Hypothalamus (tissue), 51 donors: ENCODE measurements at regions not wholly inside any gene's neighbourhood (a gene's known extent, or its start where the extent isn't known, plus 50 kb on each side); places are given as distances from the start of the nearest gene placed in this dataset.

Experiments
- DNase-seq, 51 donors: peaks; one replicate each; lab custom pipeline; 2025; lab: John Stamatoyannopoulos, UW

DNA sequence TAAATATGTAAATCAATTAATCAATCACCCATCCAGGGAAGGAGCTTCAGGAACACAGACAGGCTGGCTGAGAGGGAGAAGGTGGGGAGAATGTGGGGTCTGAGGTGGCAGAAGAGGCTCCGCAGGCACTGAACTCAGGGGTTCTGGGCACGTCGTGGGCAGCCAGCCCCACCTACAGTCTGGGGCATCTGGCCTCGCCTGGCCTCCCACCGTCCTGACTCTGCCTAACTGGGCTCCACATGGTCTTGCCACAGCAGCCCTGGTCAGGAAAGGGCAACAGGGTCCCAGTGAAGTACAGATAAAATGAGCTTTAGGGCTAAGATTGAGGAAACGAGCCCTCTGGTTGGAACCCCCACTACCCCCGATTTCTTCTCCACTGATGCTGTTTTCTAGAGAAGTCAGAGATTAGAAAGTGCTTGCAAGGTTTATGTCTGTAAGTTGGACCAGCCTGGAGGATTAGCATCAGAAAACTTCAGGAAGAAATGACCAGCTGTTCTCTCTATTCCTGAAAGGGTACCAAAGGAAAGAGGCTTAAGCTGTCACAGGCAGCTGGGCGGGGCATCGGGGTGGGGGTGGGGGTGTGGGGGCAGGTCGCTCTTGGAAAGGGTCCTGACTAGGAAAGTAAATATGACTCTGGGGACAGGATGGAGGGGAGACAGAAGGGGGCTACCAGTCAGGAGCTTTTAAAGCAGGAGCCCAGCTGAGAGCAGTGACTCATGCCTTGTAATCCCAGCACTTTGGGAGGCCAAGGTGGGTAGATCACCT, 261.7 kb downstream of the BUD13 start:
- no peak for DNase-seq

DNA sequence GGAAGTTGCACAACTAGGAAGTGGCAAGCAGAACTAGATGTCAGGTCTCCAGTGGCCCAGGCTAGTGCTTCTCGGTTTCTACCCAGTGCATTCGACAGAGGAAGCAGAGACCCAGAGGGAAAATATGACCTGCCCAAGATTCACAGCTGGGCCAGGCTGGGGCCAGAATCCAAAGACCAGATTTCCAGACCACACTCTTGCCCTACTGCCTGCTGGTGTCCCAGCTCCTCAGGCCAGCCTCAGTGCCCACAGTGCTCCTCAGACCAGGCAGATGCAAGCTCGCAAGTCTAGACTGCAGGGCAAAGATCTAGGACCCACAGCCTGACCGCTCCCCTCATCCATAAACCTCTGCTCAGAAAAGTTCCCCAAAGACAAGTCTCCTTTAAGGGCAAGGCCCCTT, 262.6 kb downstream of the BUD13 start:
- DNase-seq, result no peak

DNA sequence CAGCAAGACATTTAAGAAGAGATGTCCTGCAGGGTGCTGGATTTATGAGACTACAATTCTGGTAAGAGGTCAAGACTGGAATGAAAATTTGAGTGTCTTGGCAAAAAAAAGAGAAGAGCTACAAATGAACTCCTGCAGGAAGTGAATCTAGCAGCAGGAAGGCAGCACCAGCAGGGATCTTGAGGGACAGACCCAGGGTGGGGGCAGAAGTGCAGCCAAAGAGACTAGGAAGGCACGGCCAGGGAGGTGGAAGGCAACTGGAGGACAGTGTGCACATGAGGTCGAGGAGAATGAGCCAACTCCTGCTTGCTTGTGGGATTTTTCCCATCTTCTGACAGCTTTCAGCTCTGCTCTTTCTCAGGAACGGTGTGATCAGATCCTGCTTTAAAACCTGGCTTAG, 263.2 kb downstream of the BUD13 start:
- no peak for DNase-seq

DNA sequence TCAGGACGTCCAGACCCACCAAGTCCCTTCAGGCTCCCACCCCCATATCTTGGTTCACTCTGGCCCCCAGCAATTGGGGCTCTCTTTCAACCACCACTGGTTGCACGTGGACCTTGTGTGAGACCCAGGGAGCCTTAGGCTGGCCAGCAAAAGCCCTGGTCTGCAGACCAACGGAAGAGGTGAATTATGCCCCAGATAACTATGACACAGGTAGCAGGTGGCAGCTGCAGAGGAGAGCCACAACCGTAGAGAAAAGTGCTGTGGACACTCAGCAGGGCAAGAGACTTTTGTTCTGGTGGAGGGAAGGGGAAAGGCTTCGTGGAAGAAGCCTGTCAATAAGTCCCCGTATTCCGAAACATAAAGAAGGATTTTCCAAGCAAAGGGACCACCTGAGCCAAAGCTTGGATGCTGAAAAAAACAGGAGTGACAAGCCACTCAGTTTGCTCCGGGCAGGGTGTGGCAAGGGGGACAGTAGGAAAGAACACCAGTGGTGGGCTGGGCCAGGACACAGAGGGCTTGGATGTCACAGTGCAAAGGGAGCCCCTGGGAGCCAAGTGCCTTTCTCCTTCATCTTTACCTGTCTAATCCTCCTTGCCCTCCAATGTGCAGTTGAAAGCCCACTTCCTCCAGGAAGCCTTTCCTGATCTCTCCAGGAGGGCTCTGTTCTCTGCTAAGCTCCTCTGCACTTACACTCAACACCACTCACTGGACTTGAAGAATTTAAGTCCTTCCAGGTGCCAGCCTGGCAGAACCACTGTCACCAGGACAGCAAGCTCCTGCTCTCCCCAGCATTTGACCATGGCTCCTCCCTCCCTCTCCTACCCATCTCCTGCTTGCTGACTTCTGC, 264.7 kb downstream of the BUD13 start:
- DNase-seq, result no peak

DNA sequence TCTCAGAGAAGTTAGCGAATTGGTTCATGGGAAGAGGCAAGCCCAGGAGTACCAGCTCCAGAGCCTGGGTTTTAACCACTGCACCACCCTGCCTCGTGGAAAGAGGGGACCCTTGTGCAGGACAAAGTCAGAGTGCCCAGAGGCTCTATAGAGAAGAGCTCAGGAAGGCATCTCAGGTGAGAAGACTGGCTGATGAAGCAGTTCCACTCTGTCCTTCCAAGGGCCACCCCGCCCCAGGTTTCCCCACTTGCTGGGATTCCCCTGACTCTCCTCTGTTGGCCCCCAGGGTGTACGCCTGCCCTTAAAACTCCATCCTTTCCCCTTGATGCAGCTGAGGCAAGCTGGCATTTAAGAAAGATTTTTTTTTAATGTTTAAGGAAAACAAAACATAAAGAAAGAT, 265.8 kb downstream of the BUD13 start:
- DNase-seq, result no peak

DNA sequence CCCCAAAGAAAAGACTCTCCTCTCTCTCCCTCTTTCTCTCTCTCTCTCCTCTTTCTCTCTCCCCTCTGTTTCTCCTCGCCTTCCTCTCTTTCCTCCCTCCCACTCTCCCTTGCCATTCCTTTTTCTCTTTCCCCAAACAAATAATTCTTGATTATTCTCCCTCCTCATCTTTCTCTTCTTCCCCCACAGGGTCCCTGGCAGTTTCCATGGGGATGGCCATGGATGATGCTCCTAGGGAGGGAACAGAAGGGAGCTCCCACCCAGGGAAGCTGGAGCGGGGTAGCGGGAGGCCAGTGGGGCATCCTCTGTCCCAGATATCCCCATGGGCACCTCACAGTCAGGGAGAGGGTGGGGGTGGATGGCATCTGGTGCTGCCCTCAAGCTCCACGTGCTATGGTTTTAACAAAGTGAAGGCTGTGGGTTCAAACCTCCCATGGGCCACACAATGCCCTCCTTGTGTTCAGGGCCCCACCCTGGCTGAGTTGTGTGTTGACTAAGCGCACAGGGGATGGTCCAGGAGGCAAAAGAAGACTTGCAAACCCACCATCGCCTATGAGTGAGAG, 266.4 kb downstream of the BUD13 start:
- DNase-seq, result no peak

DNA sequence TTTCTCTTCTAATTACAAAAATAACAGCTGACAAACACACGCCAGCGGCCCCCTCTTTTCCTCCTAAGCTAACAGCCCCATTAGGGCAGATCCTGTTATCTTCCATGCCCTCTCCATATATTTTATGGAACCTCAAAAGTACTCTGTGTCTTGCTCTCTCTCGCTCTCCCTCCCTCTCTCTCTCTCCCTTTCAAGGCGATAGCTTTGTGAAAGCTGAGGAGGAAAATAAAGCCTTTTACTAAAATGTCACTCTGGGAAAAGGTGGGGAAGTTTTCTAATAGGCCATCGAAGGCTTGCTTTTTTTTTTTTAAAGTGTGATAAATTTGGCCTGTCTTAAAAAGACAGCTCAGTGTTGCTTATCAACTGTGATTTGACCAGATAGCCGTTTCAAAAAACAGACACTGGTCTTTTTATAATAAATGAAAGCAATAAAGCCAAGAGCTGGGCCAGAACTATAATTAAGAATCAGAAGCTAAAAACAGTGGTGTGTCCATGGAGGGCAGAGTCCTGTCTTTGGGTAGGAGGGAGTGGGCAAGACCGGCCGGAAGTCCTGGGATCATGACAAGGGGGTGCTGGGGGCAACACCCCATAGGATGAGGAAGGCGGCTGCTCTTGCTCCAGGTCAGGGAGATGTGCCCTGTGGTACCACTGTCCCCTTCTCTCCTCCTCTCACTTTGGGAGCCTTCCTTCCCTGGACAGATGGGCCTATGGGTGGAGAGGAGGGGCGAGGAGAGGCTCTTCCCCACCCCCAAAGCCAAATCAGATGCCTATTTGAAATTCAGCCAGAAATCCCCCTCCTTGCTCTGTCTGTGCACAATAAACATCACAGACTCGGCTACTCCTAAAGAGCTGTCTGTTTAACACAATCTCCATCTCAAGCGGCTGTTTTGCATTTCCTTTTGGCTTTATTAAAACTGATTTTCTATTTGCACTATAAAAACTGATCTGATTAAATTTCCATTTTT, 267.2 kb downstream of the BUD13 start:
- DNase-seq, result no peak

DNA sequence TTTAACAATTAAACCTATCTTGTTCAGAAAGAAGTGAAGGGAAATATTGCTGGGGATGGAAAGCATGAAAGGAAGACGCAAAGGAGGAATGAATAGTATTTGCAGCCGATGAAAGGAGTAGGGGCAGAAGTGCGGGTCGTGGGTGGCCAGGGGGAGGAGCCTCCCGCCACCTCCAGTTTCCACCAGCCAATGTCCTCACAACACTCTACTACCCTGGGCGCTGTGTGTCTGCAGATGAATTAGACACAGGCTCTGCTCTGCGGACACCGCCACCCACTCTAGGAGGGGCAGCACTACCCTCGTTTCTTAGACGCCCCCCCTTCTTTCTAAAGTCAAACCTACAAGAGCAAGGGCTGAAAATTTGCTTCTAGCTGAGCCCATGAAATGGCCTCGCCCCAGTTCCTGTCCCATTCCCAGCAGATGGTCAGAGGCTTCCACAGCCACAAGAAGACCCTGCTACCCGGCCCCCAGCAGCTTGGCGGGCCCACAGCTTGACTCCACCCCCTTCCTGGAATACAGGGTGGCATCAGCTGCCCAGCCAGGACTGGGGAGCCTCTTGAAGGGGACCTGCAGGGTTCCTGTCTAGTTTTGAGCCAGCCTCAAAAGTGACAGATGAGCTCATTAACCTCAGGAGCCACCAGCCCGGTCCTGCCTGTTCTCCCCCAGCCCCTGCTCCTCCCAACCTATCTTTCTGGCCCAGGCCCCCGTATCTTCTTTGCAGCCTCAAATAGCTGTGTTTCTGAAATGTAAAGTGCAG, 268.1 kb downstream of the BUD13 start:
- DNase-seq, result no peak

DNA sequence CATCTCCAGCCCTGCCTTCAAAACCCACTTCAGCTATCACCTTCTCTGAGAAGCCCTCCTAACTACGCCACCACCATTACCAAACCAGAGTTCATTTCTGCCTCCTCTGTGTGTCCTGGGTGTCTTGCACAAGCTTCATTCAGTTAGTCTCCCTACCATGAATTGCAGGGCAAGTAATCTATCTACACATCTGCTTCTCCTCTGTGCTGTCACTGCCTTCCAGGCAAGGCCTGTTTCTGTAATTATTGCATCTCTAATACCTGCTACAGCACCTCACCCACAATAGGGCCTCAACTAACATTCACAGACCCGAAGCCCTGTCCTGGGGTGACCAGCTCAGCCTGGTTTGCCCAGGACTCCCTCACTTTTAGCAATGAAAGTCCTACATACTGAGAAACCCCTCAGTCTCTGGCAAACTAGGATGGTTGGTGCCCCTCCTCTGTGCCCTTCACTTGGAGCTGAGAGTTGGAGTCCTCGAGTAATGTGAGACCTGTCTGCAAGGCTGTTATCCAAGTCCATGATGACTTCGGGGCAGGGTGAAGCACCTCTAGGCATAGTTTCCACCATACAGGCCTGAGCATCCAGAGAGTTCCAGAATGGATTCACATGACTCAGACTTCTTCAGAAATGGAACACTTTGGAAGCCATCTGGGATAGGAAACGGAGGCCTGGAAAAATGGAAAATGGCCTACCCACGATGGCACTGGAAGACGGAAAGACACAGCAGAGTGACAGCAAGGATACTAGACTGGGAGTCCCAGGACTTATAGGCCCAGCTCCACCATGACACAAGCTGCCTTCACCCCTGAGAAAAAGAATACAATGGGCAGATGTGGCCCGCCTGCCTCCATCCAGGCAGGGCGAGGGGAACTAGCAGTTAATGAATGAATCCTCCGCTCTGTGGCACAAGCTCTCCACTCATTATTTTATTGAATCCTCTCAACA, 269.3 kb downstream of the BUD13 start:
- no peak for DNase-seq

DNA sequence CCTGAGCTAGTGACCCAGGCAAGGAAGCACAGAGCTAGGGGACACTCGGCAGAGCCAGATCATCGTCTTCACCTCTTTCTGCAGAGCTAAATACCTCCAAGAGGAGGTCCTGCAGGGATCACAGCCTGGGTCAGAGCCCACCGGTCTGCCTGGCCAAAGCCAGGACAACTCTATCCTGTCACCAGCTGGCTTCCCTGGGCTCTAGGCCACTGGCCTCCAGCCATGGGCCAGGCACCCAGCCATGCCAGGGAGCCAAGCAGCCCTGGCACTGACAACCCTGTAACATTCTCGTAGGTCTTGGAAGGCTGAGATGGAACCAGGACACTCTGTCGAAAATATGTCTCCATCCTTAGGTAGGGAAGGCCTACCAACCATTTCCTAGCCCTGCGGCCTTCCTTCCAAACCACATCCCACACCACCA, 270.1 kb downstream of the BUD13 start:
- peak in 25 of 51 donors; percentile 5 to 66 (median 27) for DNase-seq

DNA sequence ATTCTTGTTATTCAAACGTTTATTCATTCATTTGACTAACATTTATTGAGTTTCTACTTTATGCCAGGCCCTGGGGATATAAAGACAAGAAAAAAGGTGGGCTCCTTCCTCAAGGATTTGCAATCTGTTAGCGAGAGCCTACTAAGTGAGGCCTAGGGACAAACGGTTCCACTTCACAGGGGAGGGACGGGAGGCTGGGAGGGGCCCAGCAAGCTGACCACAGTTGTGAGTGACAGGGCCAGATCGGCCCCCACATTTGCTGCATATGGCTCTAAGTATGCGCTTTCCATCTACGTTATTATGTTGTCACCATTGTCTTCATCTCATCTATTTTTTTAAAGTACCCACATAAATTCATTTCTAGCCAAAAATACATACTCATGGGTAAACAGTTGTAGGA, 271.1 kb downstream of the BUD13 start:
- DNase-seq, result no peak

DNA sequence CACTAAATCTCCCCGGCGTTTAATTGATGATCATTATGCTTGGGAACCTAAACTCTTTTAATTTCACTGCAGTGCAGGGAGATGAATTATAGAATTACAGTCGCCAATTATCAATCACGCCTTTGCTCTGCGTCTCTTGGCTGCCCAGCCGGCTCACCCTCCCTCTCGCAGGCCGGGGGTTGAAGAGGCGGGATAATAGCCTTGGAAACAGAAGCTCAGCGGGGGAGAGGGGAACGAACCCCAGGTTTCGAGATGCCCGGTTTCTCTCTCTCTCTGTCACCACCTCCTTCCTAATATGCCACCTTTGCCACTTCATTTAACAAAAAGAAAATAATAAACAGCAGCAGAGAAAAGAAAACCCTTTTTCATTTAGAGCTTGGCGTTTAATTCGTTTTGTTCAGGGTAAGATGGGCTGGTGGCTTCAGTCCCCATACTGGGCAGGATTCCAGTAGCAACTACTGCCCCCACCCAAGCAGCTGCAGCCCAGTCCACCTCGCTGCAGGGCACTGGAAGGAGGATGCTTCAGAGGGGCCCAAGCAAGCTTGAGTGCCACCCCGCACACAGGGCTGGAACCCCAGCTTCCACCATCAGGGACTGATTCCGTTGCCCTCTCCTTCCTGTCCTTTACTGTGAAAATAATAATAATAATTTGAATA, 271.7 kb downstream of the BUD13 start:
- DNase-seq, result peak in 11 of 51 donors; percentile 6 to 28 (median 17)

DNA sequence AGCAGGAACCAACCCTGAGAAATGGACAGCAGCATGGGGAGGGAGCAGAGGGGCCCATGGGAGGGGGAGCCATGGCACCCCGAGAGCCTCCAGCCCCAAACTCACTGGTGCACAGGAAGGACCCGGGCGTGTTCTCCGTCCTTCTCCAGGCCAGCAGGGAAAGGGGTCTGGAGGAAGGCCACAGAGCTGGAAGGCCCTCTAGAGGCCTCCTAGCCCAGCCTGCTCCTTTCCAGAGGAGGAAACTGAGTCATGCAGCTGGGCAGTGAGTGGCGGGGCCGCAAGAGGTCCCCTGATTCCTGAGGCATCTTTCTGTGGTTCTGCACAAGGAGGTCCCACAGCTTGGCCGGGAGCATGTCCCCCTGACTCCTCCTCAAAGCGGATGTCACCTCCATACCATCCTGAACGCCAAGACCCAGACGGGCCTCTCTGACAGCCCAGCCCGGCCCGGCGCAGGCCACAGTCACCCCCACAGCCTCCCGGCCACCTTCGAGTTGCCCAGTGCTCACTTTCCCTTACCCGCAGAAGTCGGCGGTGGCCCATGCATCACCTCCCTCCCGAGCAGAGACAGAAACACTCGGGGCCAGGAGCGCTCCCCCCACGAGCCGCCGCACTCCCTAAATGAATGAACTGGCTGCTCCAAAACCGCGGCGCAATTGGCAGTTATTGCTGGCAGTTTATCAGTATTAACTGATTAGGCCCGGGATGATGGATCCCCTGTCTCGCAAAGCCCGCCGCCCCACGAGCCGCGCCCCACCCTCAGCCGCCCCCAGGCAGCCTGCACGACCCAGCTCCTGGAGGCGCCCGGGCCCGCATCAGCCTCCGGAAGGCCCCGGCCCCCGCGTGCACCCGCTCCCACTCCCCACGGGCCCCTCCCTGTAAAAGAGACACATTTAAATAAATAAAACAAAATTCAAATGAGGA, 272.5 kb downstream of the BUD13 start:
- DNase-seq, result peak in 2 of 51 donors; percentile 14 to 16

DNA sequence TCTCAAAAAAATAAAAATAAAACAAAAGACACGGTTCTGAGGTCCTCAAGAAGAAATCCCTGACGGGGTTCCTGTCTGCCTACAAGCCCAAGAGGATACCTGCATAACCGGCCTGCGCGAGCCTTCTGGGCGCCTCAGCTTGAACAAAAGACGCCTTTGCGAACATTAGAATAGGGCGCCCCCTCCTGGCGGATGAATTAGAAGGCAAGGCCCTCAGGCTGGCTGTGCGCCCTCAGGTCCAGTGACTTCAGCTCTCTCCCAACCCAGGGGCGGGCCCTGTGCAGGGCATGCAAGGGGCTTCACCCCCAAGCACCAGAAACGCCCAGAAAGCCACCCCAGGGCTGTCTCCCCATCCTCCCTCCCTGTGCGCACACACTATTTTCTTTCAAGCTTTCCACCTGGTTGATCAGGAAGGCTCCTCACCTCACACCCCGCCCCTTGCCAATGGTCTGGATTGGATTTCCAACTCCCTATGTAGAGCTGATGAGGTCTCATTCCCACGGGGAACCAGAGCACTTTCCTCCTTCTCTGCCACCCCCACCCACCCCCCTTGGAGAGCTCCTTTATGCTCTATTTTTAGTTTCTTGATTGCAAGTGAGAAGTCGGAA, 273.3 kb downstream of the BUD13 start:
- peak in 30 of 51 donors; percentile 7 to 73 (median 23) for DNase-seq

DNA sequence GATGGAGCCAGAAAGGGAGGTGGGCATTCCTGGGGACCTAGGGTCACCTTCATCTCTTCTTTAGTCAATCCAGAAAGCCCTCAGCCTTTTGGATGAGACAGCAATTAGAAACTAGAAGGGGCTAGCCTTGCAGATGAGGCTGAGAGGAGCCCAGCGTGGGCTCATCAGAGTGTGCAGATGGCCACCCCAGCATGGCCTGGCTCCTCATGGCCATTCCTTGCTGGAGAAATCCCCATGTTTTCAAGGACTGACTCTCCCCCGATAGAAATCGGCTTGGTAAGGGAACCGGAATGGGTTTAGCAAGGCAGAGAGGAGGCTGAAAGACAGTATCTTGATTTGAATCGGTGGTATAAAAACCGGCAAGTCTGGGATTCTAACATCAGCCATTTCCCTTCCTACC, 274.6 kb downstream of the BUD13 start:
- DNase-seq, result no peak

DNA sequence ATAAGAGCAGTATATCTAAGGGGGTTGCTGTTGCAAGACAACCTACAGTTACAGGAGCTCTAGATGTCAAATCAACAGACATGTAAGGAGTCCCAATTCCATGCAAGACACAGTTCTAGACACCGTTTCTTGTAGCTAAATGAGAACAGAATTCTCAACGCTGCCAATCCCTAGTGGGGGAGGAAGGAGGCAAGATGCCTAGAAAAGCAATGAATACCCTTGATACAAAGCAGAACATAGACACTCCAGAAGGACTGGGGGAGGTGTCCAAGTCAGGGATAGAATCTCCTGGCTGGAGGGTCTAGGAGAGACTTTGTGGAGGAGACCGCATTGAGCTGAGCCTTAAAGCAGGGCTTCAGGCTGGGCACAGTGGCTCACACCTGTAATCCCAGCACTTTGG, 280.2 kb downstream of the BUD13 start:
- DNase-seq, result no peak
